Hepatocyte (in vitro differentiated cells): ENCODE measurements at regions not wholly inside any gene's neighbourhood (a gene's known extent, or its start where the extent isn't known, plus 50 kb on each side); places are given as distances from the start of the nearest gene placed in this dataset.

Source experiments
- DNase-seq: peaks from one replicate; pipeline ENCODE4 v3.0.0-alpha.2; 2016; ENCODE audit warnings: low spot score
- H2AFZ ChIP-seq: fragments of 200-600 bp; sonication (generic); 2 replicates; pipeline ENCODE4 v1.6.0; 2016; ENCODE audit warnings: antibody characterized with exemption, mild to moderate bottlenecking
- H3K27ac ChIP-seq: fragments of 200-600 bp; sonication (generic); 2 replicates; pipeline ENCODE4 v1.5.1; 2016; ENCODE audit warnings: mild to moderate bottlenecking
- H3K27me3 ChIP-seq: fragments of 200-600 bp; sonication (generic); 2 replicates; pipeline ENCODE4 v1.6.1; 2016
- H3K36me3 ChIP-seq: fragments of 200-600 bp; sonication (generic); replicated peaks from 2 replicates; pipeline ENCODE4 v1.5.1; 2016; ENCODE audit warnings: low read depth; ENCODE audit not compliant: insufficient read depth
- H3K4me1 ChIP-seq: fragments of 200-600 bp; sonication (generic); 2 replicates; pipeline ENCODE4 v1.5.1; 2016; ENCODE audit warnings: mild to moderate bottlenecking, moderate library complexity; ENCODE audit not compliant: insufficient read depth
- H3K4me2 ChIP-seq: fragments of 200-600 bp; sonication (generic); 2 replicates; pipeline ENCODE4 v1.6.0; 2016
- H3K4me3 ChIP-seq: fragments of 200-600 bp; sonication (generic); 2 replicates; pipeline ENCODE4 v1.5.1; 2016; ENCODE audit warnings: mild to moderate bottlenecking
- H3K79me2 ChIP-seq: fragments of 200-600 bp; sonication (generic); 2 replicates; pipeline ENCODE4 v1.6.0; 2017; ENCODE audit warnings: mild to moderate bottlenecking
- H3K9me2 ChIP-seq: fragments of 200-600 bp; sonication (generic); replicated peaks from 2 replicates; pipeline ENCODE4 v1.6.0; 2017; ENCODE audit warnings: mild to moderate bottlenecking; ENCODE audit not compliant: insufficient read depth
- H3K9me3 ChIP-seq: fragments of 200-600 bp; sonication (generic); 2 replicates; pipeline ENCODE4 v1.5.1; 2016; ENCODE audit warnings: low read depth, mild to moderate bottlenecking
- H4K20me1 ChIP-seq: fragments of 200-600 bp; sonication (generic); 2 replicates; pipeline ENCODE4 v1.6.0; 2016; ENCODE audit warnings: mild to moderate bottlenecking; ENCODE audit not compliant: insufficient read depth, poor library complexity, severe bottlenecking
- CTCF ChIP-seq: fragments of 200-600 bp; sonication (generic); IDR thresholded peaks from 2 replicates; pipeline ENCODE4 v1.5.1; 2016; ENCODE audit warnings: antibody characterized with exemption, mild to moderate bottlenecking; ENCODE audit not compliant: poor library complexity
- EZH2 ChIP-seq: fragments of 200-600 bp; sonication (generic); IDR thresholded peaks from 2 replicates; pipeline ENCODE4 v1.6.1; 2016; ENCODE audit warnings: antibody characterized with exemption, mild to moderate bottlenecking, borderline replicate concordance
- EZH2phosphoT487 ChIP-seq: fragments of 200-600 bp; sonication (generic); IDR thresholded peaks from one replicate; pipeline ENCODE4 v1.6.1; 2018; ENCODE audit warnings: antibody characterized with exemption, mild to moderate bottlenecking, low read depth, moderate library complexity; ENCODE audit not compliant: unreplicated experiment, severe bottlenecking
- WGBS: methylation state at CpG from one replicate; pipeline ENCODE4 v1.1.6; 2016; ENCODE audit warnings: low lambda C conversion rate; ENCODE audit errors: missing lambda C conversion rate; 5-methylcytosine and 5-hydroxymethylcytosine counted together

- no peak overlapping the region for H2AFZ ChIP-seq
These were observed 102.9 kb downstream of the OSR1 start for GRCh38 chr2:19255481-19255880.

GRCh38 chr2:19251554-19251953, 106.9 kb downstream of the OSR1 start:
- WGBS: 85% methylated on average over 4 of the region's 4 CpGs
- no peaks in the 10 kb centered on the region for H3K27me3 ChIP-seq

More at GRCh38 chr2:19255481-19255880, 102.9 kb downstream of the OSR1 start:
- H3K4me3 ChIP-seq: no peak overlapping the region
- H3K27ac ChIP-seq: no peak overlapping the region
- H3K79me2 ChIP-seq: no peaks in the 10 kb centered on the region
- H3K9me3 ChIP-seq: no peaks in the 10 kb centered on the region
- H3K4me1 ChIP-seq: peaks cover 2% of the 10 kb centered on the region
- H3K9me2 ChIP-seq: no peaks in the 10 kb centered on the region
- DNase-seq: no peak
- H4K20me1 ChIP-seq: no peaks in the 10 kb centered on the region
- no peaks in the 10 kb centered on the region for H3K36me3 ChIP-seq
- TF ChIP-seq EZH2: no peak
- no peak for TF ChIP-seq EZH2phosphoT487
- TF ChIP-seq CTCF: no peak
- H3K27me3 ChIP-seq: no peaks in the 10 kb centered on the region
- no peak overlapping the region for H3K4me2 ChIP-seq

GRCh38 chr2:19250906-19251305, 107.5 kb downstream of the OSR1 start:
- Histone ChIP-seq H3K36me3 (no peaks in the 10 kb centered on the region), H3K27ac (no peak overlapping the region), H3K79me2 (no peaks in the 10 kb centered on the region), H3K27me3 (no peaks in the 10 kb centered on the region), H3K4me2 (no peak overlapping the region), H3K9me2 (no peaks in the 10 kb centered on the region), H4K20me1 (no peaks in the 10 kb centered on the region), H3K9me3 (no peaks in the 10 kb centered on the region), H3K4me3 (no peak overlapping the region), H3K4me1 (peaks cover 2% of the 10 kb centered on the region), H2AFZ (no peak overlapping the region)
- WGBS: 92% methylated on average over 2 of the region's 2 CpGs
- DNase-seq: no peak
- no peak for TF ChIP-seq EZH2
- no peak for TF ChIP-seq EZH2phosphoT487
- TF ChIP-seq CTCF: no peak

More at GRCh38 chr2:19251554-19251953, 106.9 kb downstream of the OSR1 start:
- TF ChIP-seq EZH2phosphoT487 (no peak), EZH2 (no peak), CTCF (no peak)
- no peaks in the 10 kb centered on the region for H3K36me3 ChIP-seq
- H3K9me3 ChIP-seq: no peaks in the 10 kb centered on the region
- no peaks in the 10 kb centered on the region for H3K79me2 ChIP-seq
- H3K4me3 ChIP-seq: no peak overlapping the region
- H3K9me2 ChIP-seq: no peaks in the 10 kb centered on the region
- no peak overlapping the region for H2AFZ ChIP-seq
- no peak for DNase-seq
- no peaks in the 10 kb centered on the region for H4K20me1 ChIP-seq
- no peak overlapping the region for H3K27ac ChIP-seq
- H3K4me2 ChIP-seq: no peak overlapping the region
- H3K4me1 ChIP-seq: peaks cover 2% of the 10 kb centered on the region

GRCh38 chr2:19247186-19247585, 111.2 kb downstream of the OSR1 start:
- H3K4me3 ChIP-seq: no peak overlapping the region
- no peak for DNase-seq
- no peaks in the 10 kb centered on the region for H3K36me3 ChIP-seq
- WGBS: 69% methylated on average over 4 of the region's 4 CpGs
- no peaks in the 10 kb centered on the region for H3K9me2 ChIP-seq
- H3K9me3 ChIP-seq: no peaks in the 10 kb centered on the region
- H3K27ac ChIP-seq: no peak overlapping the region
- no peaks in the 10 kb centered on the region for H4K20me1 ChIP-seq
- TF ChIP-seq CTCF: no peak
- no peak for TF ChIP-seq EZH2phosphoT487
- no peak for TF ChIP-seq EZH2
- H3K4me2 ChIP-seq: no peak overlapping the region
- H3K79me2 ChIP-seq: no peaks in the 10 kb centered on the region
- H3K27me3 ChIP-seq: no peaks in the 10 kb centered on the region
- H2AFZ ChIP-seq: no peak overlapping the region
- H3K4me1 ChIP-seq: no peaks in the 10 kb centered on the region
